SH-SY5Y (cell line): ENCODE measurements at regions not wholly inside any gene's neighbourhood (a gene's known extent, or its start where the extent isn't known, plus 50 kb on each side); places are given as distances from the start of the nearest gene placed in this dataset.

Experiments
- GATA2 ChIP-seq: IDR thresholded peaks from 2 replicates; pipeline ENCODE4 v1.6.1; 2011; ENCODE audit warnings: mild to moderate bottlenecking, low read depth, low read length
- GATA3 ChIP-seq: IDR thresholded peaks from 2 replicates; pipeline ENCODE4 v1.6.1; 2011; ENCODE audit warnings: low read depth, mild to moderate bottlenecking, low read length, moderate library complexity

GRCh38 chr5:171593401-171593800, 174.0 kb downstream of the FGF18 start:
- no peak for TF ChIP-seq GATA2
- TF ChIP-seq GATA3, result no peak
